Epithelial cell of proximal tubule (primary cell): ENCODE measurements at regions not wholly inside any gene's neighbourhood (a gene's known extent, or its start where the extent isn't known, plus 50 kb on each side); places are given as distances from the start of the nearest gene placed in this dataset.

Source experiments
- DNase-seq: peaks from one replicate; pipeline ENCODE4 v3.0.0-alpha.2; 2011; ENCODE audit warnings: low read depth
- H3K4me3 ChIP-seq: 2 replicates; pipeline ENCODE4 v1.5.1; 2011; ENCODE audit warnings: low read depth, mild to moderate bottlenecking, low read length
- TF ChIP-seq, protein P1 (sequence below): conservative IDR thresholded peaks from 2 replicates; pipeline ENCODE4 v1.5.1; 2012; ENCODE audit warnings: low read depth, mild to moderate bottlenecking, low read length

GRCh38 chr2:14418115-14418514 is 214.4 kb upstream of the LRATD1 start:
- DNase-seq: no peak
- TF ChIP-seq, protein P1, sequence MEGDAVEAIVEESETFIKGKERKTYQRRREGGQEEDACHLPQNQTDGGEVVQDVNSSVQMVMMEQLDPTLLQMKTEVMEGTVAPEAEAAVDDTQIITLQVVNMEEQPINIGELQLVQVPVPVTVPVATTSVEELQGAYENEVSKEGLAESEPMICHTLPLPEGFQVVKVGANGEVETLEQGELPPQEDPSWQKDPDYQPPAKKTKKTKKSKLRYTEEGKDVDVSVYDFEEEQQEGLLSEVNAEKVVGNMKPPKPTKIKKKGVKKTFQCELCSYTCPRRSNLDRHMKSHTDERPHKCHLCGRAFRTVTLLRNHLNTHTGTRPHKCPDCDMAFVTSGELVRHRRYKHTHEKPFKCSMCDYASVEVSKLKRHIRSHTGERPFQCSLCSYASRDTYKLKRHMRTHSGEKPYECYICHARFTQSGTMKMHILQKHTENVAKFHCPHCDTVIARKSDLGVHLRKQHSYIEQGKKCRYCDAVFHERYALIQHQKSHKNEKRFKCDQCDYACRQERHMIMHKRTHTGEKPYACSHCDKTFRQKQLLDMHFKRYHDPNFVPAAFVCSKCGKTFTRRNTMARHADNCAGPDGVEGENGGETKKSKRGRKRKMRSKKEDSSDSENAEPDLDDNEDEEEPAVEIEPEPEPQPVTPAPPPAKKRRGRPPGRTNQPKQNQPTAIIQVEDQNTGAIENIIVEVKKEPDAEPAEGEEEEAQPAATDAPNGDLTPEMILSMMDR: no peak
- H3K4me3 ChIP-seq: no peak overlapping the region

GRCh38 chr2:14420851-14421250 is 211.7 kb upstream of the LRATD1 start:
- no peak for DNase-seq
- TF ChIP-seq, protein P1: no peak
- H3K4me3 ChIP-seq: no peak overlapping the region

GRCh38 chr2:14422426-14422825 is 210.1 kb upstream of the LRATD1 start:
- TF ChIP-seq, protein P1: no peak
- no peak for DNase-seq
- no peak overlapping the region for H3K4me3 ChIP-seq

DNA sequence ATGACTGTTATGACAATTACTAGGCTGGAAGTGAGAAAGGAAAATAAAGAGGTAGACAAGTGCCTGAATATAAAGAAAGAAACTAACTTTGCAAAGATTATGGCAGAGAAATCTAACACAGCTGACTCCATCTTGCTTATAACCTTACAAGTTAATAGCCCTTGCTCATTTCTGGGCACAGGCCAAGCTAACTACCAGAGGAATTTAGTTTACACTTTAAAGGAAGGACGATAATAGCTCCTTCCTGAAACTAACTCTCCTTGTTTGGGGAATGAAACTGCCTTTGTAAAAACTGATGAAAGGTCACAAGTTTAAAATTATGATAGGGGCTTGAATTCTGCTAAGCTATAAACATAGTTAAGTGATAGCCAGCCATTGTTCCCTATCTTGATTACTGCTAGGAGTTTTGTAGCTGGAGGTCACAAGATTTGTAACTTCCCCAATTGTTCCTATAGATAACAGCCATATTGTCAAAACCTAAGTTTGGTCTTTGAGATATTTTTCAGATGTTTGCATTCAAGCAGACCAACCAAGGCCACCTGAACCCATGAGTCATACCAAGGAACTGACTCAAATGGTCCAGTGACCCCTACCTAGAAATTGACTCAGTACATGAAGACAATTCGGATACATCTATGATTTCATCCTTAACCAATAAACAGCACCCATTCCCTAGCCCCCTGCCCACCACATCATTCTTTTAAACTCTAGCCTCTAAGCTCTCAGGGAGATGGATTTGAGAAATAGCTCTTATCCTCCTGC is 209.2 kb upstream of the LRATD1 start:
- TF ChIP-seq, protein P1: no peak
- H3K4me3 ChIP-seq: no peak overlapping the region
- no peak for DNase-seq

- no peak for DNase-seq
- TF ChIP-seq, protein P1: no peak
- H3K4me3 ChIP-seq: no peak overlapping the region
Observed at GRCh38 chr2:14424478-14425390, 207.8 kb upstream of the LRATD1 start.

GRCh38 chr2:14425869-14426268 is 206.6 kb upstream of the LRATD1 start:
- no peak for DNase-seq
- no peak overlapping the region for H3K4me3 ChIP-seq
- TF ChIP-seq, protein P1: no peak

DNA sequence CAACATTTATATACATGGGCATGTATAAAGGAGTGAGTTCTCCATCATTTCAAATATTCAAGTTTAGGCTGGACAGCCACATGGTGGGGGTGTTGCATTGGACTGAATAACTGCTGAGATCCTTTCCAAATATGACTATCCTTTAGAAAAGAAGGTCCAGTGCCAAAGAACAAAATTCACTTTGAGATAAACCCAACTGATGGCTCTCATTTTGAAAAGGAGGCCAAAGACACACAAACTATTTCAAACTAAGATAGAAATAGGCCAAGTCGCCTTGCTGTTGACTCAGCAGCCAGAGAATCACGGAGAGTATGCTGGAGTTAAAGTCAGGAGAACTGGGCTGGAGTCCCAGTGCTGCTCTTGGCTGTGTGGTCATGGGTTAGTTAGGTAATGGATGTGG is 204.5 kb upstream of the LRATD1 start:
- peak; percentile 13 for DNase-seq
- H3K4me3 ChIP-seq: no peak overlapping the region
- TF ChIP-seq, protein P1: peak; percentile 24
